Lower leg skin (tissue), 3 donors: ENCODE measurements at regions not wholly inside any gene's neighbourhood (a gene's known extent, or its start where the extent isn't known, plus 50 kb on each side); places are given as distances from the start of the nearest gene placed in this dataset.

ENCODE experiments used
- POLR2A ChIP-seq, 2 donors: fragments of 450-650 bp; IDR thresholded peaks; one replicate each; pipeline ENCODE4 v1.6.1; 2016 to 2017; ENCODE audit warnings: antibody characterized with exemption in 2 of 2, mild to moderate bottlenecking in 1 of 2, moderate library complexity in 1 of 2
- TF ChIP-seq, protein P1 (sequence below), 3 donors: fragments of 450-650 bp; IDR thresholded peaks; one replicate each; pipeline ENCODE4 v1.5.1; 2016; ENCODE audit warnings: antibody characterized with exemption in 3 of 3, mild to moderate bottlenecking in 3 of 3, moderate library complexity in 2 of 3

- no peak for TF ChIP-seq POLR2A (IDR thresholded peaks at IDR 0.05)
- TF ChIP-seq, protein P1, sequence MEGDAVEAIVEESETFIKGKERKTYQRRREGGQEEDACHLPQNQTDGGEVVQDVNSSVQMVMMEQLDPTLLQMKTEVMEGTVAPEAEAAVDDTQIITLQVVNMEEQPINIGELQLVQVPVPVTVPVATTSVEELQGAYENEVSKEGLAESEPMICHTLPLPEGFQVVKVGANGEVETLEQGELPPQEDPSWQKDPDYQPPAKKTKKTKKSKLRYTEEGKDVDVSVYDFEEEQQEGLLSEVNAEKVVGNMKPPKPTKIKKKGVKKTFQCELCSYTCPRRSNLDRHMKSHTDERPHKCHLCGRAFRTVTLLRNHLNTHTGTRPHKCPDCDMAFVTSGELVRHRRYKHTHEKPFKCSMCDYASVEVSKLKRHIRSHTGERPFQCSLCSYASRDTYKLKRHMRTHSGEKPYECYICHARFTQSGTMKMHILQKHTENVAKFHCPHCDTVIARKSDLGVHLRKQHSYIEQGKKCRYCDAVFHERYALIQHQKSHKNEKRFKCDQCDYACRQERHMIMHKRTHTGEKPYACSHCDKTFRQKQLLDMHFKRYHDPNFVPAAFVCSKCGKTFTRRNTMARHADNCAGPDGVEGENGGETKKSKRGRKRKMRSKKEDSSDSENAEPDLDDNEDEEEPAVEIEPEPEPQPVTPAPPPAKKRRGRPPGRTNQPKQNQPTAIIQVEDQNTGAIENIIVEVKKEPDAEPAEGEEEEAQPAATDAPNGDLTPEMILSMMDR (IDR thresholded peaks at IDR 0.05), result no peak
Observed at GRCh38 chr13:99659226-99659625, 158.0 kb downstream of the TM9SF2 start.
